WTC11 (cell line): ENCODE measurements at regions not wholly inside any gene's neighbourhood (a gene's known extent, or its start where the extent isn't known, plus 50 kb on each side); places are given as distances from the start of the nearest gene placed in this dataset.

Experiments
- ATAC-seq: fragments of 200-7000 bp; cut with Tn5 transposase; 2 replicates; pipeline ENCODE4 v1.10.0; 2021; ENCODE audit warnings: mild to moderate bottlenecking, moderate library complexity
- CTCF ChIA-PET: fragments of 300-600 bp; sonication (Branson Sonifier 250); formaldehyde crosslinking; loops from one replicate; lab custom pipeline; 2021; ENCODE audit warnings: antibody characterized with exemption; lab: Charles Lee
- POLR2A ChIA-PET: fragments of 350-600 bp; sonication (Branson Sonifier 250); formaldehyde crosslinking; loops from one replicate; lab custom pipeline; 2021; ENCODE audit warnings: antibody characterized with exemption; lab: Charles Lee
- DNase-seq: peaks from one replicate; pipeline ENCODE4 v3.0.0; 2021; ENCODE audit warnings: low spot score
- H3K27ac Mint-ChIP-seq: 2 replicates; pipeline ENCODE4 v1.8.0; 2021; ENCODE audit warnings: mixed read lengths
- H3K27me3 Mint-ChIP-seq: 2 replicates; pipeline ENCODE4 v1.8.0; 2021; ENCODE audit warnings: low read depth, mild to moderate bottlenecking, moderate library complexity, mixed read lengths
- H3K36me3 Mint-ChIP-seq: 2 replicates; pipeline ENCODE4 v1.8.0; 2021; ENCODE audit warnings: mixed read lengths
- H3K4me1 Mint-ChIP-seq: 2 replicates; pipeline ENCODE4 v1.8.0; 2022; ENCODE audit warnings: mixed read lengths
- H3K4me3 Mint-ChIP-seq: 2 replicates; pipeline ENCODE4 v1.8.0; 2021; ENCODE audit warnings: mild to moderate bottlenecking, moderate library complexity, mixed read lengths
- H3K9me3 Mint-ChIP-seq: 2 replicates; pipeline ENCODE4 v1.8.0; 2021; ENCODE audit warnings: mixed read lengths
- AFF4 ChIP-seq: sonication (generic); formaldehyde crosslinking; IDR thresholded peaks from 2 replicates; pipeline ENCODE4 v1.8.1; 2023; ENCODE audit warnings: mild to moderate bottlenecking, missing genetic modification reagents, borderline replicate concordance
- ATF6 ChIP-seq: sonication (generic); formaldehyde crosslinking; IDR thresholded peaks from 2 replicates; pipeline ENCODE4 v1.8.1; 2023; ENCODE audit warnings: mild to moderate bottlenecking, missing genetic modification reagents
- CBFB ChIP-seq: sonication (generic); formaldehyde crosslinking; IDR thresholded peaks from 2 replicates; pipeline ENCODE4 v1.8.1; 2022; ENCODE audit warnings: mild to moderate bottlenecking, low read depth, missing genetic modification reagents
- ESRRA ChIP-seq: sonication (generic); formaldehyde crosslinking; IDR thresholded peaks from 2 replicates; pipeline ENCODE4 v1.8.1; 2022; ENCODE audit warnings: mild to moderate bottlenecking, missing genetic modification reagents, borderline replicate concordance
- FOXP4 ChIP-seq: sonication (generic); formaldehyde crosslinking; IDR thresholded peaks from 2 replicates; pipeline ENCODE4 v1.8.0; 2022; ENCODE audit warnings: mild to moderate bottlenecking, missing genetic modification reagents
- GRHL2 ChIP-seq: fragments of 250-450 bp; sonication (Bioruptor Pico); IDR thresholded peaks from 2 replicates; pipeline ENCODE4 v1.8.0; 2022; ENCODE audit warnings: mild to moderate bottlenecking, moderate library complexity; ENCODE audit not compliant: insufficient replicate concordance, severe bottlenecking
- JUN ChIP-seq: sonication (generic); formaldehyde crosslinking; IDR thresholded peaks from 2 replicates; pipeline ENCODE4 v1.8.0; 2023; ENCODE audit warnings: mild to moderate bottlenecking, missing genetic modification reagents
- MAX ChIP-seq: sonication (generic); formaldehyde crosslinking; IDR thresholded peaks from 2 replicates; pipeline ENCODE4 v1.8.0; 2022; ENCODE audit warnings: mild to moderate bottlenecking, missing genetic modification reagents
- NFYB ChIP-seq: sonication (generic); formaldehyde crosslinking; conservative IDR thresholded peaks from 2 replicates; pipeline ENCODE4 v1.8.0; 2022; ENCODE audit warnings: low read depth, missing genetic modification reagents
- NR1H2 ChIP-seq: sonication (generic); formaldehyde crosslinking; IDR thresholded peaks from 2 replicates; pipeline ENCODE4 v1.9.0; 2021; ENCODE audit warnings: mild to moderate bottlenecking, moderate library complexity, missing genetic modification reagents
- PREB ChIP-seq: sonication (generic); formaldehyde crosslinking; IDR thresholded peaks from 2 replicates; pipeline ENCODE4 v1.8.1; 2022; ENCODE audit warnings: mild to moderate bottlenecking, missing genetic modification reagents, moderate library complexity, borderline replicate concordance
- PRRX2 ChIP-seq: fragments of 250-450 bp; sonication (Bioruptor Pico); IDR thresholded peaks from 2 replicates; pipeline ENCODE4 v1.8.0; 2021; ENCODE audit warnings: mild to moderate bottlenecking
- RORB ChIP-seq: fragments of 250-450 bp; sonication (Bioruptor Pico); IDR thresholded peaks from 2 replicates; pipeline ENCODE4 v1.9.0; 2021; ENCODE audit warnings: mild to moderate bottlenecking
- TEAD1 ChIP-seq: sonication (generic); formaldehyde crosslinking; IDR thresholded peaks from 2 replicates; pipeline ENCODE4 v1.8.0; 2022; ENCODE audit warnings: mild to moderate bottlenecking, missing genetic modification reagents
- ZNF396 ChIP-seq: fragments of 250-450 bp; sonication (Bioruptor Pico); IDR thresholded peaks from 2 replicates; pipeline ENCODE4 v1.8.0; 2021; ENCODE audit warnings: mild to moderate bottlenecking, moderate library complexity, borderline replicate concordance
- ZNF671 ChIP-seq: fragments of 250-450 bp; sonication (Bioruptor Pico); IDR thresholded peaks from 2 replicates; pipeline ENCODE4 v1.8.0; 2021; ENCODE audit warnings: mild to moderate bottlenecking
- TF ChIP-seq, protein P1 (sequence below): fragments of 250-450 bp; sonication (Bioruptor Pico); IDR thresholded peaks from 2 replicates; pipeline ENCODE4 v1.9.0; 2021; ENCODE audit warnings: mild to moderate bottlenecking

- Mint-ChIP-seq H3K27ac (no peak overlapping the region), H3K27me3 (no peaks in the 10 kb centered on the region), H3K9me3 (no peaks in the 10 kb centered on the region), H3K36me3 (no peaks in the 10 kb centered on the region), H3K4me1 (no peaks in the 10 kb centered on the region), H3K4me3 (no peak overlapping the region)
- POLR2A ChIA-PET: no interaction called here
- no peak for TF ChIP-seq CBFB
- ATAC-seq (no peak), DNase-seq (no peak)
- CTCF ChIA-PET: interaction anchor here (1.0 kb wide), 1 partner anchor 817 kb away, joined by 3 read pairs; no protein-coding TSS in a partner anchor
These were observed 378.6 kb upstream of the DDHD1 start for GRCh38 chr14:53531730-53532129.

DNA sequence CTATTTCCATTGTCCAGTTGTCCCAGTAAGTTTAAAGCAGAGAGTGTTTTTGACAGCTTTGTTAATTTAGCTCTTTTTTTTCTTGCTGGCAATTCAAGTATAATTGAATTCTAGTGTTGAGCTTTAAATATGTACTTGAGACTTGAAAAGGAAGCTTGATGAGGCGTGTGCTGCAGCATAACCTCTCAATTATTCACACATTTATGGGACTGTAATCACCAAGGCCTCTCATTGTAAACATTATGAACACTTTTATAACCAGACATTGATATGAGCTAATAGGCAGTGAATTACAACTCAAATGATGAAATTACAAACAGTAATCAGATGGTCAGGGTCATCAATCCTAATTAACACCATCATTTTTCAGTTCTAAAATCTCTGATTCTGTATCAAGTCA lies 378.0 kb upstream of the DDHD1 start:
- H3K27me3 Mint-ChIP-seq: no peaks in the 10 kb centered on the region
- CTCF ChIA-PET: interaction anchor here (1.0 kb wide), 1 partner anchor 817 kb away, joined by 3 read pairs; no protein-coding TSS in a partner anchor
- no peaks in the 10 kb centered on the region for H3K36me3 Mint-ChIP-seq
- TF ChIP-seq ATF6 (CRISPR knock-in tag): no peak
- no peak for TF ChIP-seq ZNF396 (CRISPR knock-in tag)
- no peak for TF ChIP-seq PREB (CRISPR knock-in tag)
- no peak for TF ChIP-seq CBFB
- TF ChIP-seq NR1H2: no peak
- TF ChIP-seq MAX (CRISPR knock-in tag): no peak
- H3K4me3 Mint-ChIP-seq: no peak overlapping the region
- ATAC-seq (no peak), DNase-seq (no peak)
- POLR2A ChIA-PET: no interaction called here
- H3K27ac Mint-ChIP-seq: no peak overlapping the region
- no peaks in the 10 kb centered on the region for H3K9me3 Mint-ChIP-seq
- no peaks in the 10 kb centered on the region for H3K4me1 Mint-ChIP-seq

- Mint-ChIP-seq H3K36me3 (no peaks in the 10 kb centered on the region), H3K27me3 (no peaks in the 10 kb centered on the region), H3K27ac (no peak overlapping the region), H3K4me3 (no peak overlapping the region), H3K4me1 (no peaks in the 10 kb centered on the region), H3K9me3 (no peaks in the 10 kb centered on the region)
- CTCF ChIA-PET: no interaction called here
- TF ChIP-seq JUN (CRISPR knock-in tag): no peak
- ATAC-seq (no peak), DNase-seq (no peak)
- POLR2A ChIA-PET: no interaction called here
These were observed 376.4 kb upstream of the DDHD1 start for GRCh38 chr14:53529519-53529918.

- no peaks in the 10 kb centered on the region for H3K36me3 Mint-ChIP-seq
- CTCF ChIA-PET: no interaction called here
- no peaks in the 10 kb centered on the region for H3K9me3 Mint-ChIP-seq
- no peak overlapping the region for H3K4me3 Mint-ChIP-seq
- ATAC-seq (no peak), DNase-seq (no peak)
- no peaks in the 10 kb centered on the region for H3K4me1 Mint-ChIP-seq
- H3K27ac Mint-ChIP-seq: no peak overlapping the region
- POLR2A ChIA-PET: no interaction called here
- no peaks in the 10 kb centered on the region for H3K27me3 Mint-ChIP-seq
- TF ChIP-seq, protein P1, sequence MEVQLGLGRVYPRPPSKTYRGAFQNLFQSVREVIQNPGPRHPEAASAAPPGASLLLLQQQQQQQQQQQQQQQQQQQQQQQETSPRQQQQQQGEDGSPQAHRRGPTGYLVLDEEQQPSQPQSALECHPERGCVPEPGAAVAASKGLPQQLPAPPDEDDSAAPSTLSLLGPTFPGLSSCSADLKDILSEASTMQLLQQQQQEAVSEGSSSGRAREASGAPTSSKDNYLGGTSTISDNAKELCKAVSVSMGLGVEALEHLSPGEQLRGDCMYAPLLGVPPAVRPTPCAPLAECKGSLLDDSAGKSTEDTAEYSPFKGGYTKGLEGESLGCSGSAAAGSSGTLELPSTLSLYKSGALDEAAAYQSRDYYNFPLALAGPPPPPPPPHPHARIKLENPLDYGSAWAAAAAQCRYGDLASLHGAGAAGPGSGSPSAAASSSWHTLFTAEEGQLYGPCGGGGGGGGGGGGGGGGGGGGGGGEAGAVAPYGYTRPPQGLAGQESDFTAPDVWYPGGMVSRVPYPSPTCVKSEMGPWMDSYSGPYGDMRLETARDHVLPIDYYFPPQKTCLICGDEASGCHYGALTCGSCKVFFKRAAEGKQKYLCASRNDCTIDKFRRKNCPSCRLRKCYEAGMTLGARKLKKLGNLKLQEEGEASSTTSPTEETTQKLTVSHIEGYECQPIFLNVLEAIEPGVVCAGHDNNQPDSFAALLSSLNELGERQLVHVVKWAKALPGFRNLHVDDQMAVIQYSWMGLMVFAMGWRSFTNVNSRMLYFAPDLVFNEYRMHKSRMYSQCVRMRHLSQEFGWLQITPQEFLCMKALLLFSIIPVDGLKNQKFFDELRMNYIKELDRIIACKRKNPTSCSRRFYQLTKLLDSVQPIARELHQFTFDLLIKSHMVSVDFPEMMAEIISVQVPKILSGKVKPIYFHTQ: no peak
- no peak for TF ChIP-seq ZNF671
- TF ChIP-seq NR1H2: no peak
- TF ChIP-seq ESRRA (CRISPR knock-in tag): no peak
- TF ChIP-seq FOXP4 (CRISPR knock-in tag): no peak
- no peak for TF ChIP-seq TEAD1 (CRISPR knock-in tag)
- no peak for TF ChIP-seq MAX (CRISPR knock-in tag)
- no peak for TF ChIP-seq PRRX2
- TF ChIP-seq RORB: no peak
- TF ChIP-seq AFF4 (CRISPR knock-in tag): no peak
- no peak for TF ChIP-seq GRHL2 (CRISPR knock-in tag)
- TF ChIP-seq NFYB (CRISPR knock-in tag): no peak
These were observed 375.1 kb upstream of the DDHD1 start for GRCh38 chr14:53528185-53528671.
